Duodenal mucosa (tissue), 2 donors: ENCODE measurements at regions not wholly inside any gene's neighbourhood (a gene's known extent, or its start where the extent isn't known, plus 50 kb on each side); places are given as distances from the start of the nearest gene placed in this dataset.

Source experiments
- H3K27ac ChIP-seq: one replicate; pipeline ENCODE4 v1.7.0; 2013; ENCODE audit warnings: low read depth, low read length
- H3K27me3 ChIP-seq, 2 donors: one replicate each; pipeline ENCODE4 v1.7.0; 2013; ENCODE audit warnings: low read length in 2 of 2, control low read depth in 1 of 2; ENCODE audit not compliant: insufficient read depth in 2 of 2, control insufficient read depth in 1 of 2
- H3K36me3 ChIP-seq, 2 donors: one replicate each; pipeline ENCODE4 v1.7.0; 2013; ENCODE audit warnings: low read length in 2 of 2, control low read depth in 1 of 2; ENCODE audit not compliant: insufficient read depth in 2 of 2, control insufficient read depth in 1 of 2
- H3K4me1 ChIP-seq, 2 donors: one replicate each; pipeline ENCODE4 v1.7.0; 2013; ENCODE audit warnings: low read length in 2 of 2, control low read depth in 1 of 2; ENCODE audit not compliant: insufficient read depth in 2 of 2, control insufficient read depth in 1 of 2
- H3K4me3 ChIP-seq, 2 donors: one replicate each; pipeline ENCODE4 v1.7.0; 2013; ENCODE audit warnings: low read length in 2 of 2, low read depth in 1 of 2
- H3K9ac ChIP-seq, 2 donors: one replicate each; pipeline ENCODE4 v1.7.0; 2013; ENCODE audit warnings: low read length in 2 of 2, low read depth in 1 of 2
- H3K9me3 ChIP-seq, 2 donors: one replicate each; pipeline ENCODE4 v1.7.0; 2013; ENCODE audit warnings: low read length in 2 of 2, control low read depth in 1 of 2; ENCODE audit not compliant: control insufficient read depth in 1 of 2

DNA sequence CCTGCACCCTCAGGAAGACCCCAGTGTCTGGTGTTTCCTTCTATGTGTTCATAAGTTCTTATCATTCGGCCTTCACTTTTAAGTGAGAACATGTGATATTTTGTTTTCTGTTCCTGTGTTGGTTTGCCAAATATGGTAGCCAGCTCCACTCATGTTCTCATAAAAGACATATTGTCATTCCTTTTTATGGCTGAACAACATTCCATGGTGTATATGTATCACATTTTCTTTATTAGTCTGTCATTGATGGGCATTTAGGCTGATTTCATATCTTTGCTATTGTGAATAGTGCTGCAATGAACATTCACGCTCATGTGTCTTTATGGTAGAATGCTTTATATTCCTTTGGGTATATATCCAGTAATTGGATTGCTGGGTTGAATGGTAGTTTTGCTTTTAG is 645.1 kb downstream of the SLC16A7 start:
- H3K9me3 ChIP-seq = no peaks in the 10 kb centered on the region
- H3K27me3 ChIP-seq = no peaks in the 10 kb centered on the region
- H3K27ac ChIP-seq = no peak overlapping the region
- no peak overlapping the region for H3K4me3 ChIP-seq
- no peaks in the 10 kb centered on the region for H3K36me3 ChIP-seq
- no peaks in the 10 kb centered on the region for H3K4me1 ChIP-seq
- no peak overlapping the region for H3K9ac ChIP-seq

DNA sequence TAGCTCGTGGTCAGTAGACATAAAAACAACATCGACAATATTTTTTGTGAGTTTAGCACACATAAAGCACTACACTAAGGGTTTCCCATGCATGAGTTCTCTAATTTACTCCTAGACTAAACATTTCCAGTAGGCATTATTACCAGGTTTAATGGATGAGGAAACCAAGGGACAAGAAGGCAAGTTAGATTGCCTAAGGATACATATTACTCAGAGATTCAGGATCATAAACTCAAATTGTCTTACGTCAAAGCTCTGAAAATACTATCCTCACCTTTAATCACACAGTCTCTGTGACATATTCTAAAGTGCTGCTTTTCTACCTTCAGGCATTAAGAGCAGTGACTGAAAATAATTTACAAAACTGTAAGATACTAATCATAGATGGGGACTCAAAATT is 655.3 kb downstream of the SLC16A7 start:
- Histone ChIP-seq H3K36me3 (no peaks in the 10 kb centered on the region), H3K27ac (no peak overlapping the region), H3K9me3 (no peaks in the 10 kb centered on the region), H3K27me3 (no peaks in the 10 kb centered on the region), H3K9ac (no peak overlapping the region), H3K4me3 (no peak overlapping the region), H3K4me1 (no peaks in the 10 kb centered on the region)

DNA sequence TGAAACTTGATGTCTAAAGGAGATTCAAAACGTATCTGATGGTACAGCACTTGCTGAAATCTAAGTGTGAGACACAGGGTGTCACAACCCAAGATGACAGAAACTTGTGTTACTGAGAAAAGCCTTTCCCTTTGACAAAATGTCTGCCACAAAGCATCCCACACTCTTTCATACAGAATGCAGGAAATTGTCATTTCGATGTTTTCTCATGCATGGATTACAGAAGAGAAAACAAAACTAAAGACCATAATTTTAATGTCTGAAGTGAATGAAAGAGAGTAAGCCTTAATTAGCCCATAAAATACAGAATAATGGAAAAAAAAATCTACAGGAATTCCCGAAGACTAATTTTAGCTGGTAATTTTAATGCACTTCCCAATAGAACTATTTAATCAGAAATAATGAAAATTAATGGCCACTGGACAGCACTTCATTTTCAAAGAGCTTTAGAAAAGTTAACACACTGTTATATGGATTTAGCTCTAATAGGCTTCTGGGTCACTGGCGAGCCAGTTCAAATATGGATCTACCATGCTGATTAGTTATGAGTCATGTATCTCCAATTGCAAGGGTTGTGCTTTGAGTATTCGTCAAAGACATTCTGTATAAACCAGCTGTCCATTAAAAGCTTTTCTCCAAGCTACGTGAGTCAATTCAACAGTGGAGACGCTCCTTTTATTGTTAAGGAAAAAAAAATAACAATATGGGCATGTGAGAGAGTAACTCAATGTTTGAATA is 656.7 kb downstream of the SLC16A7 start:
- Histone ChIP-seq H3K36me3 (no peaks in the 10 kb centered on the region), H3K4me1 (no peaks in the 10 kb centered on the region), H3K9ac (no peak overlapping the region), H3K27me3 (no peaks in the 10 kb centered on the region), H3K4me3 (no peak overlapping the region), H3K27ac (no peak overlapping the region), H3K9me3 (no peaks in the 10 kb centered on the region)

DNA sequence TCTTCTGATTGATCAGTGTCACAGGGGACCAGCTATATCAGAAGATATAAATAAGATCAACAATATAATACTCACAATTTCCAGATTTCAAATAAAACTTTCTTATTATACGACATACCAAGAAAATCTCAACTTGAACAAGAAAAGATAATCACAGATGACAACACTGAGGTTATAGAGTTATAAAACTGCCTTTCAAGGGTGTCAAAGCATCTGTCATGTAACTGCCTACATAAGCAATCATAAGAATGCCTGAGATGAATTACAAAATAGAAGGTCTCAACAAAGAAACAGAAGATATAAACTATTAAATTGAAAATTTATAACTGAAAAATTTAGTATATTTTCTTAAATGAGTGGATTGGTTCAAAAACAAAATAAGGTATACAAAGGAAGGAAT is 659.2 kb downstream of the SLC16A7 start:
- no peaks in the 10 kb centered on the region for H3K9me3 ChIP-seq
- no peaks in the 10 kb centered on the region for H3K36me3 ChIP-seq
- no peak overlapping the region for H3K9ac ChIP-seq
- H3K27ac ChIP-seq = no peak overlapping the region
- H3K4me1 ChIP-seq = no peaks in the 10 kb centered on the region
- no peaks in the 10 kb centered on the region for H3K27me3 ChIP-seq
- no peak overlapping the region for H3K4me3 ChIP-seq

DNA sequence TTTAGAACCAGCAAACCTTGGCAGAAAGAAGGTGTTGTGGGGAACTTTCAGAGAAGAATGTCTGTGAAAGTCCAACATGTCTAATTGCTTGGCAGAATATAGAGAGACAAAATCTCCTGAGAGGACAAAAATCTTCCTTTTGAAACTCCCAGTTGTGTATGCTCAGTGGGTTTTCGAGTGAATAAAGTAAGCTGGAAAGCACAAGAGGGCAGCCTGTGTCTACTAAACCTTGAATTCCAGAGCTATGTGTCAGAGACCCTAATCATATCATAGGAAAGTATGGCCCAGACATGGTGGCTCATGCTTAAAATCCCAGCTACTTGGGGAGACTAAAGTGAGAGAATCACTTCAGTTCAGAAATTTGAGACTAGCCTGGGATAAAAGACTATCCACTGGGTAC is 661.2 kb downstream of the SLC16A7 start:
- Histone ChIP-seq H3K4me3 (no peak overlapping the region), H3K9ac (no peak overlapping the region), H3K9me3 (no peaks in the 10 kb centered on the region), H3K36me3 (no peaks in the 10 kb centered on the region), H3K27ac (no peak overlapping the region), H3K27me3 (no peaks in the 10 kb centered on the region), H3K4me1 (no peaks in the 10 kb centered on the region)

DNA sequence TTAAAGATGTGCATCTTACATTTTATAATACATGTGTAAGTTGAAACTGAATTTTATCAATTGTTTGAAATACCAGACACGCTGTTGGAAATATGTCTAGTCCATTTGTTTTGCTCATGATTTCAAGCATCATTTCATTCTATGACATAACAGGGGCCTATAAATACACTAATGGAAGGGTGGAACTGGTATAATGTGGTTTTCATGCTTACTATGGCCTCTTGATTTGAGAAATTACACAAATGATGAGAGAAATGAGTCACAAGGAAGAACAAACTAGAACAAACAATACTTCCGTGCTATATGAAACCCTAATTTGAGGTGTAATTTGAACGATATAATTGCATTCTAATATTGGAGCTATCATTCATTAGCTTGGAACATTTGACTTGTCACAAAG is 663.4 kb downstream of the SLC16A7 start:
- H3K9me3 ChIP-seq = no peaks in the 10 kb centered on the region
- H3K27me3 ChIP-seq = no peaks in the 10 kb centered on the region
- H3K36me3 ChIP-seq = no peaks in the 10 kb centered on the region
- H3K27ac ChIP-seq = no peak overlapping the region
- H3K9ac ChIP-seq = no peak overlapping the region
- H3K4me1 ChIP-seq = no peaks in the 10 kb centered on the region
- no peak overlapping the region for H3K4me3 ChIP-seq

DNA sequence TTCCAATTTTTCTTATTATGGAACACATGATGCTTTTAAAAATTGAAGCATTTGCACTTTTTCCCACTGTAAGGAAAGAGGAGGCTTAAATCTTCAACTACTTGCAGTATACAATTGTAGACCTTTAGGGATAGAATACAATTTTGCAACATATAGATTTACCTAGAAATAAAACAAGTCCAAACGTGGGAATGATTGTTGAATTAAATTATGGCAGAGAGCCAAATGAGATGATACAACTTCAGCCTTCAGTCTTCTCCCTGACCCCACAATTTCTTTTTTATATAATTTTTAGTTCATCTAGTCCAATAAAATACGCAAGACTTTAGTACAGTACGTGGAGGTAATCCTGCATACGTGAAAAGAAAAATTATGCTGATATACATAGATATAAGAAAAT is 666.5 kb downstream of the SLC16A7 start:
- Histone ChIP-seq H3K36me3 (no peaks in the 10 kb centered on the region), H3K9ac (no peak overlapping the region), H3K4me3 (no peak overlapping the region), H3K27me3 (no peaks in the 10 kb centered on the region), H3K4me1 (no peaks in the 10 kb centered on the region), H3K27ac (no peak overlapping the region), H3K9me3 (no peaks in the 10 kb centered on the region)

DNA sequence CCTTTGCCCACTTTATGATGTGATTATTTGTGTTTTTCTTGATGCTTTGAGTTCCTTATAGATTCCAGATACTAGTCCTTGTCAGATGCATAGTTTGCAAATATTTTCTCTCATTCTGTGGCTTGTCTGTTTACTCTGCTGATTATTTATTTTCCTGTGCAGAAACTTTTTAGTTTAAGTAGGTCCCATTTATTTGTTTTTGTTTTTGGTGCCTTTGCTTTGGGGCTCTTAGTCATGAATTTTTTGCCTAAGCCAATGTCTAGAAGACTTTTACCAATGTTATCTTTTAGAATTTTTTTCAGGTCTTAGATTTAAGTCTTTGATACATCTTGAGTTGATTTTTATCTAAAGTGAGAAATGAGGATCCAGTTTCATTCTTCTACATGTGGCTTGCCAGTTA is 667.3 kb downstream of the SLC16A7 start:
- Histone ChIP-seq H3K9me3 (no peaks in the 10 kb centered on the region), H3K27me3 (no peaks in the 10 kb centered on the region), H3K36me3 (no peaks in the 10 kb centered on the region), H3K27ac (no peak overlapping the region), H3K4me3 (no peak overlapping the region), H3K9ac (no peak overlapping the region), H3K4me1 (no peaks in the 10 kb centered on the region)

DNA sequence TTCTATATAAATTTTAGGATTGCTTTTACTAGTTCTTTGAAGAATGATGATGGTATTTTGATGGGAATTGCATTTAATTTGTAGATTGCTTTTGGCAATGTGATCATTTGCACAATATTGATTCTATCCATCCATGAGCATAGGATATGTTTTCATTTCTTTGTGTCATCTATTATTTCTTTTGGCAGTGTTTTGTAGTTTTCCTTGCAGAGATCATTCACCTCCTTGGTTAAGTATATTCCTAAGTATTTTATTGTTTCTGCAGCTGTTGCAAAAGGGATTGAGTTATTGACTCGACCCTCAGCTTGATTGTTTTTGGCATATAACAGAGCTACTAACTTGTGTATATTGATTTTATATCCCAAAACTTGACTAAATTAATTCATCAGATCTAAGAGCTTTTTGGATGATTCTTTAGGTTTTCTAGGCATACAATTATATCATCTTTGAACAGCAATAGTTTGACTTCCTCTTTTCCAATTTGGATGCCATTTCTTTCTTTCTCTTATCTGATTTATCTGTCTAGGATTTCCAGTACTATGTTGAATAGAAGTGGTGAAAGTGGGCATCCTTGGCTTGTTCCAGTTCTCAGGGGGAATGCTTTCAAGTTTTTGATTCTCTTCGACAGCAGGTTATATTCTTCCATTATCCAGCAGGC is 668.1 kb downstream of the SLC16A7 start:
- no peak overlapping the region for H3K27ac ChIP-seq
- H3K4me3 ChIP-seq = no peak overlapping the region
- no peaks in the 10 kb centered on the region for H3K4me1 ChIP-seq
- no peaks in the 10 kb centered on the region for H3K36me3 ChIP-seq
- no peaks in the 10 kb centered on the region for H3K27me3 ChIP-seq
- H3K9ac ChIP-seq = no peak overlapping the region
- no peaks in the 10 kb centered on the region for H3K9me3 ChIP-seq

DNA sequence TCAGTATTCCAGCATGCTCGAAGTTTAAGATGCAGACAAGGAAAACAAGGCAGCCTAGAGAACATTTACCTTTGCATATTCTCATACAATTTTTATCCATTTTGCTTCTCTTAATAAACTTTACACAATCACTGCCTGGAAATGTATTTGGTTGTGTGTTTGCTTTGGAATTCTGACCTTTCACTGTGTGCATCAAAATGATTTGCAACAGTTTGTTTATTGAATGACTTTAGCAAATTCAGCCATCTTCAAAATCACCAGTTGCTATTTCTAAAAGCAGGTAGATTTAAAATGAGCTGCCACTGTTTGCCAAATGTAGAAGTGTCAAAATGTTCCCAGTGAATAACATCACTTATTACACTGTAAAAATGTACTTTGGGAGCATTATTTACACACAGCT is 669.9 kb downstream of the SLC16A7 start:
- no peaks in the 10 kb centered on the region for H3K27me3 ChIP-seq
- no peaks in the 10 kb centered on the region for H3K36me3 ChIP-seq
- no peaks in the 10 kb centered on the region for H3K4me1 ChIP-seq
- no peak overlapping the region for H3K27ac ChIP-seq
- H3K9ac ChIP-seq = no peak overlapping the region
- H3K4me3 ChIP-seq = no peak overlapping the region
- H3K9me3 ChIP-seq = peaks cover 0 to under 1% of the 10 kb centered on the region in 2 donors
